ENCODE measurements at regions not wholly inside any gene's neighbourhood (a gene's known extent, or its start where the extent isn't known, plus 50 kb on each side); places are given as distances from the start of the nearest gene placed in this dataset.

DNA sequence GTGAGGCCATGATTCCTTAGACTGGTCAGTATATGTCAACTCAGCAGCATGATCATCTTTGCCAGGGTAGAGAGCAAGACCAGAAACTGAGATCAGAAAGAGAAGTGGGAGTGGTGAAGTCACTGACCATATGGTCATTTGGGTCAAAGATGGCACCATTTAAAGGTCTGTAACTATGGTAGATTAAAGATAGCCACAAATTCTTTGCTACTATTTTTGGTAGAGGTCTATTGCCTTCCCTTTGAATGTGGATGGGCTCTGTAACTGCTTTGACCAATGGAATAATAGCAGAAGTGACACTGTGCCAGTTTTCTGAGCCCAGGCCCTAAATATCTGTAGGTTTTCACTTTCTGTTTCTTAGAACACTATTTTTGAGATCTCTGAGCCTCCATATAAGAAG is 117.6 kb downstream of the PCSK1 start:
- TF ChIP-seq CTCF (IDR thresholded peaks at IDR 0.05; ENCODE audit: low read length), result no peak
- no peak for TF ChIP-seq EZH2 (IDR thresholded peaks at IDR 0.05; ENCODE audit: borderline replicate concordance, low read length)
